Glutamatergic neuron (in vitro differentiated cells): ENCODE measurements at regions not wholly inside any gene's neighbourhood (a gene's known extent, or its start where the extent isn't known, plus 50 kb on each side); places are given as distances from the start of the nearest gene placed in this dataset.
A peak's percentile ranks its signal among the peaks of the same experiment; 100 is the strongest.

Source experiments
- DNase-seq: peaks from one replicate; pipeline ENCODE4 v3.0.0; 2022
- H3K27ac Mint-ChIP-seq: one replicate; pipeline ENCODE4 v1.8.0; 2020; ENCODE audit warnings: mild to moderate bottlenecking, mixed read lengths, inconsistent platforms; ENCODE audit not compliant: unreplicated experiment
- H3K27me3 Mint-ChIP-seq: one replicate; pipeline ENCODE4 v1.8.0; 2020; ENCODE audit warnings: mild to moderate bottlenecking, moderate library complexity, mixed read lengths, inconsistent platforms; ENCODE audit not compliant: unreplicated experiment
- H3K36me3 Mint-ChIP-seq: one replicate; pipeline ENCODE4 v1.8.0; 2020; ENCODE audit warnings: mild to moderate bottlenecking, mixed read lengths, inconsistent platforms; ENCODE audit not compliant: unreplicated experiment
- H3K4me1 Mint-ChIP-seq: one replicate; pipeline ENCODE4 v1.8.0; 2020; ENCODE audit warnings: mild to moderate bottlenecking, low read depth, mixed read lengths, inconsistent platforms; ENCODE audit not compliant: unreplicated experiment
- H3K4me3 Mint-ChIP-seq: one replicate; pipeline ENCODE4 v1.8.0; 2020; ENCODE audit warnings: mild to moderate bottlenecking, mixed read lengths, inconsistent platforms; ENCODE audit not compliant: unreplicated experiment
- H3K9me3 Mint-ChIP-seq: one replicate; pipeline ENCODE4 v1.8.0; 2020; ENCODE audit warnings: mild to moderate bottlenecking, moderate library complexity, mixed read lengths, inconsistent platforms; ENCODE audit not compliant: unreplicated experiment
- TF ChIP-seq, protein P1 (sequence below): fragments of 200-600 bp; sonication (generic); IDR thresholded peaks from one replicate; pipeline ENCODE4 v1.5.0; 2021; ENCODE audit not compliant: partially characterized antibody, unreplicated experiment

DNA sequence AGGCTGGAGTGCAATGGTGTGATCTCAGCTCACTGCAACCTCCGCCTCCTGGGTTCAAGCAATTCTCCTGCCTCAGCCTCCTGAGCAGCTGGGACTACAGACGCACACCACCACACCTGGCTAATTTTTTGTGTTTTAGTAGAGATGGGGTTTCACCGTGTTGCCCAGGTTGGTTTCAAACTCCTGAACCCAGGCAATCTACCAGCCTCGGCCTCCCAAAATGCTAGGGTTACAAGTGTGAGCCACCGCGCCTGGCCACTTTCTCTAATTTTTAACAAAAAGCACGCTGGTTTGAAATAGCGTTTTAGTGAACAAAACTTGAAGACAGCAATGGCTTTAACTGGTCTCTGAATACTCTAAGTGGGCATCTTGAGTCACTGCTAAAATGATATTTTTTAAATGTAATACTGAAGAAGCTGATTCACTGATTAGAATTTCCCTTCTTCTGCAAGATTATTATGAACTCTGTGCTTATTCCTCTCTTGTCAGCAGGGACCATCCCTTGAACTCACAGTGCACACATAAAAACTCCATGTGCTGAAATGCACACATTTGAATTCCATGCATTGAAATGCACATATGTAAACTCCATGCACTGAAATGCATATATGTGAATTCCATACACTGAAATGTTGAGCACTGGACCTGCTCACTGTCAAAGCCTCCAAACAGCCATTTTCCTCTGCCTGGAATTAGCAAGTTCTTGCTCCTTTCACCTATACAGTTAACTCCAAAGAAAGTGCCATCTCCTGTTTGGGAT is 1411.5 kb upstream of the ACVR2A start:
- DNase-seq: no peak
- Mint-ChIP-seq H3K36me3 (no peaks in the 10 kb centered on the region), H3K4me1 (peaks cover 4% of the 10 kb centered on the region), H3K27me3 (peaks cover 4% of the 10 kb centered on the region), H3K4me3 (no peak overlapping the region), H3K9me3 (no peaks in the 10 kb centered on the region), H3K27ac (no peak overlapping the region)
- TF ChIP-seq, protein P1, sequence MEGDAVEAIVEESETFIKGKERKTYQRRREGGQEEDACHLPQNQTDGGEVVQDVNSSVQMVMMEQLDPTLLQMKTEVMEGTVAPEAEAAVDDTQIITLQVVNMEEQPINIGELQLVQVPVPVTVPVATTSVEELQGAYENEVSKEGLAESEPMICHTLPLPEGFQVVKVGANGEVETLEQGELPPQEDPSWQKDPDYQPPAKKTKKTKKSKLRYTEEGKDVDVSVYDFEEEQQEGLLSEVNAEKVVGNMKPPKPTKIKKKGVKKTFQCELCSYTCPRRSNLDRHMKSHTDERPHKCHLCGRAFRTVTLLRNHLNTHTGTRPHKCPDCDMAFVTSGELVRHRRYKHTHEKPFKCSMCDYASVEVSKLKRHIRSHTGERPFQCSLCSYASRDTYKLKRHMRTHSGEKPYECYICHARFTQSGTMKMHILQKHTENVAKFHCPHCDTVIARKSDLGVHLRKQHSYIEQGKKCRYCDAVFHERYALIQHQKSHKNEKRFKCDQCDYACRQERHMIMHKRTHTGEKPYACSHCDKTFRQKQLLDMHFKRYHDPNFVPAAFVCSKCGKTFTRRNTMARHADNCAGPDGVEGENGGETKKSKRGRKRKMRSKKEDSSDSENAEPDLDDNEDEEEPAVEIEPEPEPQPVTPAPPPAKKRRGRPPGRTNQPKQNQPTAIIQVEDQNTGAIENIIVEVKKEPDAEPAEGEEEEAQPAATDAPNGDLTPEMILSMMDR: no peak

DNA sequence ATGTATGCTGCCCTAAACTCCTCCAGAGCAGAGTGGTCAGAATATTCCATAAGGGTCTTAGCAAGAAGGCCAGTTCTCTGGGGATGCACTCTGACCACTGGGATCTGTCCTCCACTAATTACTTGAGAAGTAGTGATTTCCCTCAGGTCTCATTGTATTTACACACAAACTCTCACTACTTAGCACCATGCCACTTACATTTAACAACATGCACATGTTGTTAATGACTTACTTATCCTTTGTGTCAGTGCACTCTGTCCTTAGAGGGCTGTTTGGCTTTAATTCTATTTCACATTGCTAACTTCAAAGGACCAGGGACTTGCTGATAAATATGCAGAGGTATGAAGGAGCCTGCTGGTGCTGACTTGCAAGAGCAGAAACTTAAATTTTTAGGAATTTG is 1415.5 kb upstream of the ACVR2A start:
- Mint-ChIP-seq H3K36me3 (no peaks in the 10 kb centered on the region), H3K27ac (no peak overlapping the region), H3K4me1 (no peaks in the 10 kb centered on the region), H3K4me3 (no peak overlapping the region), H3K9me3 (no peaks in the 10 kb centered on the region), H3K27me3 (peaks cover 3% of the 10 kb centered on the region)
- DNase-seq: peak; percentile 60
- TF ChIP-seq, protein P1: no peak

DNA sequence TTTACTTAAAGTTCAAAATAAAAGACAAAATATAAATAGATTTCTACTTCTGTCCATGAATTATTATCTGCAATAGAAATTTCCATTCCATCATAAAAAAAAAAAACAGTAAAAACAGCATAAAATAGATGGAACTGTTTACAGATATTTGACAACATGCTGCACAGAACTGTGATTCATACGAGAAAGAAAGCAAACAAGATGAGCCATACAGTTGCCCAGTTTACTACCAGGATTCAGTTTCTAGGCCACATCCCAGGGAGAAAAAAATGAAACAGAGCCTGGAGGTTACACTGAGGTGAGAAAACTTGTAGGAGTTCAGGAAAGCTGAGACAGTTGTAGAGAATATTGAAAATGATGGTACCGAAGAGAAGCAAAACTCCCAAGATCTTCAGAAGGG is 1426.9 kb upstream of the ACVR2A start:
- no peaks in the 10 kb centered on the region for H3K36me3 Mint-ChIP-seq
- DNase-seq: no peak
- no peak overlapping the region for H3K4me3 Mint-ChIP-seq
- H3K9me3 Mint-ChIP-seq: no peaks in the 10 kb centered on the region
- H3K27me3 Mint-ChIP-seq: no peaks in the 10 kb centered on the region
- H3K4me1 Mint-ChIP-seq: no peaks in the 10 kb centered on the region
- no peak overlapping the region for H3K27ac Mint-ChIP-seq
- TF ChIP-seq, protein P1: no peak

DNA sequence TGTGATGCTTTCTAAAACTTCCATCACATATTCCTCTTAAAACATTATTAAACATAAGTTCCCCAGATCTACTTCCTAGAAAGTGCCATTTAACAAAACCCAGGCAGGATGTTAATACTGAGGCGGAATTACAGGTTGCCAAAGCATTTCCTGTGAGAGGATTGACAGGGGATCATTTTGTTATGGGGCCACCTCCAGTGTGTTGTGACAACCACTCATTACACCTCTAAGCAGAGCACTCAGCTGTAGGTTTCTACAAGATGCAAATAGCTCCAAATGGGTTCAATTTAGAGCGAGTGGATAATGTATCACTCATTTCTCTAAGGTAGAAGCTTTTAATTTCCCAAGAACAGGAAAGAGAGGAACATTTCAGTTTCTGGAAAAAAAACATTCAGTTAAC is 1429.5 kb upstream of the ACVR2A start:
- no peaks in the 10 kb centered on the region for H3K27me3 Mint-ChIP-seq
- H3K27ac Mint-ChIP-seq: no peak overlapping the region
- no peaks in the 10 kb centered on the region for H3K9me3 Mint-ChIP-seq
- no peaks in the 10 kb centered on the region for H3K4me1 Mint-ChIP-seq
- H3K36me3 Mint-ChIP-seq: no peaks in the 10 kb centered on the region
- DNase-seq: no peak
- TF ChIP-seq, protein P1: no peak
- H3K4me3 Mint-ChIP-seq: no peak overlapping the region

DNA sequence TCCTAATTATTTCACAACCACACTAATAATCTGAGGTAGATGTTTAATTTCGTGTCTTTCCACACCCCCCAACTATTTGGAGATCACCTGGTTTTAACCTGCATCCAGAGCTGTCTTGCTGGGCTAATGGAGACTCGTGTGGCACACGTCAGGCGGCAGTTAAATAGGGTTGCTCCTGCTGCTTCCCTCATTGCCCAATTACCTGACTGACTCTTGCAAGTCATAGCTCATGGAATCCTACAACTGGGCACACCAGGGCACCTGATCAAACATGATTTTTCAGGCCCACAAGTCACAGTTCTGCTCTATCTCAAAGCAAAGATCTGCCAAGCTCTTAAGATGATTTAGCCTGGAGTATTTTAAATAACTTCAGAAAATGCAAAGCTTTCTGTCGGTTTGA is 1430.4 kb upstream of the ACVR2A start:
- H3K36me3 Mint-ChIP-seq: no peaks in the 10 kb centered on the region
- DNase-seq: no peak
- H3K4me3 Mint-ChIP-seq: no peak overlapping the region
- no peak overlapping the region for H3K27ac Mint-ChIP-seq
- TF ChIP-seq, protein P1: no peak
- H3K4me1 Mint-ChIP-seq: no peaks in the 10 kb centered on the region
- no peaks in the 10 kb centered on the region for H3K27me3 Mint-ChIP-seq
- no peaks in the 10 kb centered on the region for H3K9me3 Mint-ChIP-seq
